Stimulated activated CD8-positive, alpha-beta memory T cell treated with anti-CD3 and anti-CD28 coated beads, Interleukin-12 subunit alpha, Interleukin-12 subunit beta, amount 100 ng/mL, for 1 hour (primary cell): ENCODE measurements at regions not wholly inside any gene's neighbourhood (a gene's known extent, or its start where the extent isn't known, plus 50 kb on each side); places are given as distances from the start of the nearest gene placed in this dataset.

Experiments used
- DNase-seq: peaks from one replicate; pipeline ENCODE4 v3.0.0-alpha.2; 2020; ENCODE audit warnings: low read depth

GRCh38 chr14:101045511-101045910 is 142.0 kb upstream of the RTL1 start:
- no peak for DNase-seq

GRCh38 chr14:101046071-101046470 is 142.5 kb upstream of the RTL1 start:
- DNase-seq = no peak

- DNase-seq = no peak
Observed at GRCh38 chr14:101047326-101047725, 143.8 kb upstream of the RTL1 start.

GRCh38 chr14:101048766-101049165 is 145.2 kb upstream of the RTL1 start:
- DNase-seq = no peak

- no peak for DNase-seq
Observed at GRCh38 chr14:101049511-101049910, 146.0 kb upstream of the RTL1 start.

GRCh38 chr14:101049942-101050341 is 146.4 kb upstream of the RTL1 start:
- DNase-seq = no peak

- DNase-seq = no peak
Observed at GRCh38 chr14:101050901-101051490, 147.5 kb upstream of the RTL1 start.

- DNase-seq = no peak
Observed at GRCh38 chr14:101054671-101055070, 151.1 kb upstream of the RTL1 start.

GRCh38 chr14:101055106-101055662 is 151.7 kb upstream of the RTL1 start:
- no peak for DNase-seq

- DNase-seq = no peak
Observed at GRCh38 chr14:101055776-101056374, 152.4 kb upstream of the RTL1 start.

GRCh38 chr14:101056446-101056845 is 152.9 kb upstream of the RTL1 start:
- no peak for DNase-seq

GRCh38 chr14:101057394-101057793 is 153.9 kb upstream of the RTL1 start:
- no peak for DNase-seq

- no peak for DNase-seq
Observed at GRCh38 chr14:101058571-101058970, 155.0 kb upstream of the RTL1 start.

GRCh38 chr14:101060171-101060601 is 156.7 kb upstream of the RTL1 start:
- no peak for DNase-seq

GRCh38 chr14:101061411-101062064 is 158.0 kb upstream of the RTL1 start:
- DNase-seq = no peak

GRCh38 chr14:101062065-101062450 is 158.5 kb upstream of the RTL1 start:
- no peak for DNase-seq

GRCh38 chr14:101062601-101063000 is 159.1 kb upstream of the RTL1 start:
- no peak for DNase-seq

- DNase-seq = no peak
Observed at GRCh38 chr14:101063121-101063520, 159.6 kb upstream of the RTL1 start.

GRCh38 chr14:101064121-101064661 is 160.7 kb upstream of the RTL1 start:
- no peak for DNase-seq

- no peak for DNase-seq
Observed at GRCh38 chr14:101064718-101065117, 161.2 kb upstream of the RTL1 start.

- DNase-seq = no peak
Observed at GRCh38 chr14:101065246-101065645, 161.7 kb upstream of the RTL1 start.

GRCh38 chr14:101065696-101066694 is 162.5 kb upstream of the RTL1 start:
- no peak for DNase-seq
